Uterus (tissue), 3 donors: ENCODE measurements at regions not wholly inside any gene's neighbourhood (a gene's known extent, or its start where the extent isn't known, plus 50 kb on each side); places are given as distances from the start of the nearest gene placed in this dataset.

ENCODE experiments used
- DNase-seq, 2 donors: peaks; one replicate each; pipeline ENCODE4 v3.0.0-alpha.2; 2019 to 2020
- H3K27ac ChIP-seq, 2 donors: fragments of 200-600 bp; sonication (generic); 1 replicate in 1 of 2; 2 replicates in 1 of 2; pipeline ENCODE4 v1.5.1; 2016 to 2018
- H3K27me3 ChIP-seq, 2 donors: fragments of 200-600 bp; sonication (generic); one replicate each; pipeline ENCODE4 v1.5.1; 2018 to 2019; ENCODE audit warnings: control low read depth in 1 of 2
- H3K36me3 ChIP-seq, 2 donors: fragments of 200-600 bp; sonication (generic); one replicate each; pipeline ENCODE4 v1.5.1; 2019; ENCODE audit warnings: control low read depth in 1 of 2
- H3K4me1 ChIP-seq, 2 donors: fragments of 200-600 bp; sonication (generic); one replicate each; pipeline ENCODE4 v1.5.1; 2018 to 2019; ENCODE audit warnings: control low read depth in 1 of 2
- H3K4me3 ChIP-seq, 2 donors: fragments of 200-600 bp; sonication (generic); 1 replicate in 1 of 2; 2 replicates in 1 of 2; pipeline ENCODE4 v1.5.1; 2018 to 2019; ENCODE audit warnings: mild to moderate bottlenecking in 1 of 2
- H3K9me3 ChIP-seq, 2 donors: fragments of 200-600 bp; sonication (generic); one replicate each; pipeline ENCODE4 v1.5.1; 2019; ENCODE audit warnings: control low read depth in 1 of 2
- CTCF ChIP-seq, 4 experiments: fragments of 200-600 bp in 2 of 4; fragments of 450-650 bp in 2 of 4; sonication (generic) in 2 of 4; IDR thresholded peaks; one replicate each; pipeline ENCODE4 v1.5.1; 2016 to 2019; ENCODE audit warnings: antibody characterized with exemption in 4 of 4, mild to moderate bottlenecking in 2 of 4, moderate library complexity in 1 of 4
- POLR2A ChIP-seq, 2 donors: fragments of 450-650 bp; IDR thresholded peaks; one replicate each; pipeline ENCODE4 v1.6.1; 2016; ENCODE audit warnings: antibody characterized with exemption in 2 of 2, mild to moderate bottlenecking in 1 of 2, moderate library complexity in 1 of 2
- intact Hi-C: fragments of 100-400 bp; cut with DNase I; formaldehyde crosslinking; loops from one replicate; pipeline ENCODE4 v1.15.1; 2023; ENCODE audit warnings: low total_unique reads
- donor health status: DM: yes; HTN: yes; CAD: no.

DNA sequence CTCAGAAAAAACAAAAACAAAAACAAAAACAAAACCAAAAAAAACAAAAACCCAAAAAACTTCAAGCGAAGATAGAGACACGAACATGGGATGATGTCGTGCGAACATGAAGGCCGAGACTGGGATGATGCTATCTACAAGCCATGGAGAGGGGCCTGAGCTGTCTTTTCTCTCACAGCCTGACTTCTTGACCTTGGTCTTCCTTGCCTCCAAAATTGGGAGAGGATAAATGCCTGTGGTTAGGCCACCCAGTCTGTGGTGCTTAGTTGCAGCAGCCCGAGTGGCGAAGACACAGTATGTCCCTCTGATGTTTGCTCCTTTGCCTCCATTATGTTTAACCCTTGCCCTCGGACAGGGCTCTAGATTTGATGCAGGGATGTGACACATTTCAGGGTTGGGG lies 130.4 kb upstream of the BASP1 start:
- Histone ChIP-seq H3K4me1 (no peaks in the 10 kb centered on the region), H3K9me3 (no peaks in the 10 kb centered on the region), H3K27me3 (no peaks in the 10 kb centered on the region), H3K4me3 (no peak overlapping the region), H3K27ac (no peak overlapping the region), H3K36me3 (no peaks in the 10 kb centered on the region)
- DNase-seq: no peak
- TF ChIP-seq POLR2A (IDR thresholded peaks at IDR 0.05): no peak
- TF ChIP-seq CTCF (IDR thresholded peaks at IDR 0.05): no peak
- intact Hi-C loops: no loop called here

DNA sequence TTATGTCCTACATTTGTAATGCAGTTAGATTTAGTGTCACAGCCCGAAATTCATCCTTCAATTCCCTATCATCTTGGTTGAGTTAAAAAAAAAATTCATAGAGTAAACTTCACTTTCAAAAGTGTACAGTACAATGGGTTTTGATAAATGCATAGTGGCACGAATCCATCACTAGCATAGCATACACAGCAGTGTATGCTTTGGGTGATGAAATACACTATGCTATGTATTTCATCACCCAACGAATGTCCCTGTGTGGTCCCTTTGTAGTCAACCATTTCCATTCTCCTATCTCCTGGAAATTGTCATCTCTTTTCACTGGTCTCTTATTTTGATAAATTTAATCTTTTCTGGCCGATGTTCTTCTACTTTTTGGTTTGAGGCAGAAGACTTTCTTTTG lies 129.4 kb upstream of the BASP1 start:
- Histone ChIP-seq H3K4me1 (no peaks in the 10 kb centered on the region), H3K9me3 (no peaks in the 10 kb centered on the region), H3K36me3 (no peaks in the 10 kb centered on the region), H3K4me3 (no peak overlapping the region), H3K27me3 (no peaks in the 10 kb centered on the region), H3K27ac (no peak overlapping the region)
- TF ChIP-seq CTCF (IDR thresholded peaks at IDR 0.05): no peak
- TF ChIP-seq POLR2A (IDR thresholded peaks at IDR 0.05): no peak
- DNase-seq: no peak
- intact Hi-C loops: no loop called here

- Histone ChIP-seq H3K36me3 (no peaks in the 10 kb centered on the region), H3K27me3 (no peaks in the 10 kb centered on the region), H3K4me1 (no peaks in the 10 kb centered on the region), H3K9me3 (no peaks in the 10 kb centered on the region), H3K4me3 (no peak overlapping the region), H3K27ac (no peak overlapping the region)
- intact Hi-C loops: no loop called here
- no peak for DNase-seq
- TF ChIP-seq POLR2A (IDR thresholded peaks at IDR 0.05): no peak
- TF ChIP-seq CTCF (IDR thresholded peaks at IDR 0.05): no peak
These were observed 128.4 kb upstream of the BASP1 start for GRCh38 chr5:17089001-17089400.

DNA sequence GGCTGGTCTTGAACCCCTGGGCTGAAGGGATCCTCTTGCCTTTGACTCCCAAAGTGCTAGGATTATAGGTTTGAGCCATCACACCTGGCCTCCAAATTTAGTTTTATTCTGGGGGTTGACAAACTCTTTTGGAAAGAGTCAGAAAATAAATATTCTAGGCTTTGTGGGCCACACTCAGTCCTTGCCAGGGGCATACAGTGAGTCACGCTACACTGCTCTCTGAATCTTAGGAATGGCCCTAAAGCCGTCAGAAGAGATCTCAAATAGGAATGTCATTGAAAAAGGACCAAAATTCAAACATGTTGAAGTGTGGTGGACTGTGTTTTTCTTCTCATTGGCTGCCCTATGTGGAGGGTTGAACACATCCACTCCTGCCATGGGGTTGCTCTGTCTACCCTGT lies 127.7 kb upstream of the BASP1 start:
- H3K27ac ChIP-seq: no peak overlapping the region
- intact Hi-C loops: no loop called here
- no peaks in the 10 kb centered on the region for H3K4me1 ChIP-seq
- H3K4me3 ChIP-seq: no peak overlapping the region
- no peaks in the 10 kb centered on the region for H3K27me3 ChIP-seq
- TF ChIP-seq POLR2A (IDR thresholded peaks at IDR 0.05) (no peak), CTCF (IDR thresholded peaks at IDR 0.05) (no peak)
- DNase-seq: no peak
- H3K36me3 ChIP-seq: no peaks in the 10 kb centered on the region
- no peaks in the 10 kb centered on the region for H3K9me3 ChIP-seq

- no peaks in the 10 kb centered on the region for H3K4me1 ChIP-seq
- intact Hi-C loops: no loop called here
- no peak for DNase-seq
These were observed 126.6 kb upstream of the BASP1 start for GRCh38 chr5:17090839-17091238.

More at GRCh38 chr5:17090839-17091238, 126.6 kb upstream of the BASP1 start:
- Histone ChIP-seq H3K27ac (no peak overlapping the region), H3K9me3 (no peaks in the 10 kb centered on the region), H3K27me3 (no peaks in the 10 kb centered on the region), H3K36me3 (no peaks in the 10 kb centered on the region), H3K4me3 (no peak overlapping the region)
- TF ChIP-seq CTCF (IDR thresholded peaks at IDR 0.05) (no peak), POLR2A (IDR thresholded peaks at IDR 0.05) (no peak)
